Neutrophil (primary cell): ENCODE measurements at regions not wholly inside any gene's neighbourhood (a gene's known extent, or its start where the extent isn't known, plus 50 kb on each side); places are given as distances from the start of the nearest gene placed in this dataset.

Experiments used
- H3K27ac ChIP-seq: fragments of 200-600 bp; sonication (generic); 2 replicates; pipeline ENCODE4 v1.5.1; 2016; ENCODE audit warnings: mild to moderate bottlenecking, moderate library complexity
- H3K27me3 ChIP-seq: fragments of 200-600 bp; sonication (generic); 2 replicates; pipeline ENCODE4 v1.6.0; 2016; ENCODE audit warnings: mild to moderate bottlenecking
- H3K36me3 ChIP-seq: fragments of 200-600 bp; sonication (generic); 2 replicates; pipeline ENCODE4 v1.5.1; 2017
- H3K4me1 ChIP-seq, 2 experiments: fragments of 200-600 bp in 1 of 2; sonication (generic) in 1 of 2; 1 replicate in 1 of 2; 2 replicates in 1 of 2; pipeline versions ENCODE4 v1.5.1 to v1.6.1; 2013 to 2016; ENCODE audit warnings: low read depth in 1 of 2, low read length in 1 of 2, mild to moderate bottlenecking in 1 of 2, moderate library complexity in 1 of 2; ENCODE audit not compliant: control insufficient read depth in 1 of 2, insufficient read depth in 1 of 2
- H3K4me3 ChIP-seq, 2 experiments: fragments of 200-600 bp in 1 of 2; sonication (generic) in 1 of 2; 1 replicate in 1 of 2; 2 replicates in 1 of 2; pipeline ENCODE4 v1.5.1; 2013 to 2016; ENCODE audit warnings: low read depth in 1 of 2, low read length in 1 of 2, mild to moderate bottlenecking in 1 of 2, moderate library complexity in 1 of 2
- H3K9me3 ChIP-seq: fragments of 200-600 bp; sonication (generic); 2 replicates; pipeline ENCODE4 v1.5.1; 2016
- TF ChIP-seq, protein P1 (sequence below): fragments of 200-600 bp; sonication (generic); IDR thresholded peaks from 2 replicates; pipeline ENCODE4 v1.5.1; 2016; ENCODE audit warnings: antibody characterized with exemption

DNA sequence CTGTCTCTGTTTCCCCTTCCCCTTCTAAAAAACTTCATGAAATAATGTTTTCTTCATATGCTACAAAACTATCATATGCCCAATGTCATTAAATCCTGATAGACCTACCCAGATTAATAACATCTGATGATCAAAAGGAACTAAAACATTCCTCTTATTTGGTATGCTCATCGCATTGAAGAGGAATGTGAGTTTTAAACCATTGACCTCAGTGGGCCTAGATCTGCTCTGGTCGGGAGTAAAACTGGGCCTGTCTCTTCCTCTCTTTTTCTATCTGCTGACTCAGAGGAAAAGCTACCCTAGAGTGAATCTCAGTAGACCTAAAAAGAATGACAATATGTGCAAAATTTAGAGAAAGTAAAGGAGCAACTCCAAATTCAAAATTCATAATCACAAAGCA lies 275.8 kb downstream of the SATB1 start:
- H3K4me3 ChIP-seq: no peak overlapping the region
- no peaks in the 10 kb centered on the region for H3K9me3 ChIP-seq
- TF ChIP-seq, protein P1, sequence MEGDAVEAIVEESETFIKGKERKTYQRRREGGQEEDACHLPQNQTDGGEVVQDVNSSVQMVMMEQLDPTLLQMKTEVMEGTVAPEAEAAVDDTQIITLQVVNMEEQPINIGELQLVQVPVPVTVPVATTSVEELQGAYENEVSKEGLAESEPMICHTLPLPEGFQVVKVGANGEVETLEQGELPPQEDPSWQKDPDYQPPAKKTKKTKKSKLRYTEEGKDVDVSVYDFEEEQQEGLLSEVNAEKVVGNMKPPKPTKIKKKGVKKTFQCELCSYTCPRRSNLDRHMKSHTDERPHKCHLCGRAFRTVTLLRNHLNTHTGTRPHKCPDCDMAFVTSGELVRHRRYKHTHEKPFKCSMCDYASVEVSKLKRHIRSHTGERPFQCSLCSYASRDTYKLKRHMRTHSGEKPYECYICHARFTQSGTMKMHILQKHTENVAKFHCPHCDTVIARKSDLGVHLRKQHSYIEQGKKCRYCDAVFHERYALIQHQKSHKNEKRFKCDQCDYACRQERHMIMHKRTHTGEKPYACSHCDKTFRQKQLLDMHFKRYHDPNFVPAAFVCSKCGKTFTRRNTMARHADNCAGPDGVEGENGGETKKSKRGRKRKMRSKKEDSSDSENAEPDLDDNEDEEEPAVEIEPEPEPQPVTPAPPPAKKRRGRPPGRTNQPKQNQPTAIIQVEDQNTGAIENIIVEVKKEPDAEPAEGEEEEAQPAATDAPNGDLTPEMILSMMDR: no peak
- no peaks in the 10 kb centered on the region for H3K27me3 ChIP-seq
- no peaks in the 10 kb centered on the region for H3K4me1 ChIP-seq
- no peaks in the 10 kb centered on the region for H3K36me3 ChIP-seq
- no peak overlapping the region for H3K27ac ChIP-seq

DNA sequence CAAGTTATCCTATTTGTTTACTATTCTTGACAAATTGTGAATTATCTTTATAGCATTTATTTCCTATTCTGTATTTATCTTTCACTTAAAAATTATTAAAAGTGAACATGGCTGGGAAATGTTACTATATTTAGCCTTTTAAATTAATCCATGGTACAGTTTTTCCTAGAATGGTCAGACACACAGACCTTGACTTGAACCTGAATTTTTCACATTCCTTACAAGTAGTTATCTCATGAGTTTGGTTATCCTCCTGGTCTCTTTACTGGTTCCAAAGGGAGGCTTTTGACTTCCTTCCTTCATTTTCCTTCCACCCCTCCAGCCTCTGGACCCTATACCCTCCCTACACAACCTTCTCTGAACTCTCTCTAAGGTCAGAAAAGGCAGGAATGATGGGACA lies 280.6 kb downstream of the SATB1 start:
- Histone ChIP-seq H3K4me3 (no peak overlapping the region), H3K27ac (no peak overlapping the region), H3K9me3 (no peaks in the 10 kb centered on the region), H3K27me3 (no peaks in the 10 kb centered on the region), H3K4me1 (no peaks in the 10 kb centered on the region), H3K36me3 (no peaks in the 10 kb centered on the region)
- TF ChIP-seq, protein P1: no peak

DNA sequence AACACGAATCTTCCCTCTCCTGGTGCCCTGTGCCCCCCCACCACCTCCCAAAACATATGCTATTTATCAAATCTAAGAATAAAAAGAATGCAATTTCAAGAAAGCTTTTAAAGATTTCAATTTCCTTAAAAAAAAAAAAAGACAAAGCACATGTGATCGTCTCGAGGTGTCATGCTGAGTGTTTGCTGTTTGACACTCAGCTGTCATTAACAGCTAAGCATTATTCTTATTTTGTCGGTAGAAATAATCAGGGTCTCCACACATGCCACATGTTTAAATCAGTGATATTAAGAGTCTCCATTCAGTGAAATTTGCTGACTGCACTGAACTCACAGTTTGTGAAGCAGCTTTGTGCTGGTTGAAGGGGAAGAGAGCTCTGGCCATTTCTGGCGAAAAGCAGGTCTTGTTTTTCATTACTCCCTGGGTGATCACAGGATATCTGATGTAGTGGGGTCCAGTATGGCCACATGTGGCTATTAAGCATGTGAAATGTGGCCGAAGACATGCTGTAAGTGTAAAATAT lies 281.8 kb downstream of the SATB1 start:
- TF ChIP-seq, protein P1: no peak

DNA sequence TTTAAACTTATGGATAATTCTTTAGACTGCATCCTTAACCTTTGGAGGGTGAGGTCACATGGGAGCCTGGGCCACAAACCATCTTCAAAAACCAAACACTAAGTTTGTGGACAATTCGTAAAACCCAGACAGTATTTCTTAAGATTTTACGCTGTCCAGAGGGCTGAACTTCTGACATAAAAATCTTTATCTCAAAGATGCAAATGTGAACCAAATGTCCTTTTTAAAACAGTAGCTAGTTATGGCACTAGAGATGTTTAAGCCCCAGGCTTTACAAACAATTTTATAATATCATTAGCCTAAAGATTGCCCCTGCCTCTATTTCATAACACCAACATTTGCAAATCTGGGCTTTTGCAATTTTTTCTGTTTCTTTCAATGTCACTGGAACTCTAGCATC lies 287.2 kb downstream of the SATB1 start:
- TF ChIP-seq, protein P1: no peak

More for the DNA sequence above, 281.8 kb downstream of the SATB1 start:
- Histone ChIP-seq H3K36me3 (no peaks in the 10 kb centered on the region), H3K9me3 (no peaks in the 10 kb centered on the region), H3K4me1 (no peaks in the 10 kb centered on the region), H3K4me3 (no peak overlapping the region), H3K27me3 (no peaks in the 10 kb centered on the region), H3K27ac (no peak overlapping the region)

DNA sequence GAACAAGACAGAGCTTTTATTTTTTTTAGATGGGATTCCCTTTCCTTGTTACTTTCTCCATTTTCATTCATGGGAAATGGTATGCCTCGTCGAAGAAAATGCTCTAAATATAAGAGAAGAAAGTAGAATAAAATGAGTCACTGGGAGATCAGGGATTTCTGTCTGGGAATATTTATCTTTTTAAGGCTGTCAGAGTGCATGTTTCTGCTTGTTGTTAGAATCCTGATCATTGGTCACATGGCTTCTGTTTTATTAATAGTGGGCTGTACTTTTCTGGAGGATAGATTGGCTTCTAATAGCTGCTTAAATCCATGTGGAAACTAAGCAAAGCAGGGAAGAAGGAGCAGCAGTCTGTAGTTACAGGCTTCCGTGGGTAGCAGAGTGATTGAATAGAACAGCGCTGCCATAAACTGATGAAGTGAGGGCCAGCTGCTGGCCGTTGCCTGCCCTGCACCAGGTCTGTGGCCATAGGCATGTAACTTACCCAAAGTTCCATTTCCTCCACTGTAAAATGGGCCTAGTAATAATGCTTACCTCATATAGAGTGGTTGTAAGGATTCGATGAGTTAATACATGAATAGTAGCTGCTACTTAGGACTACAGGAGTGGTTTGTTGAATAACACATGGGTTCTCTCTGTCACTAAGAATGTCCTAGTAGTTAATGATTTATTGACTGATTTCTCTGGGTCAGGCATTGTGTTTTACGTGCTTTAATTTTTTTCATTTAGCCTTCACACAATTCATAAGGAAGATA lies 289.9 kb downstream of the SATB1 start:
- Histone ChIP-seq H3K4me1 (no peaks in the 10 kb centered on the region), H3K36me3 (no peaks in the 10 kb centered on the region), H3K9me3 (no peaks in the 10 kb centered on the region), H3K27ac (no peak overlapping the region), H3K27me3 (no peaks in the 10 kb centered on the region), H3K4me3 (no peak overlapping the region)
- TF ChIP-seq, protein P1: no peak

More for the DNA sequence above, 287.2 kb downstream of the SATB1 start:
- Histone ChIP-seq H3K27me3 (no peaks in the 10 kb centered on the region), H3K4me1 (no peaks in the 10 kb centered on the region), H3K27ac (no peak overlapping the region), H3K4me3 (no peak overlapping the region), H3K36me3 (no peaks in the 10 kb centered on the region), H3K9me3 (no peaks in the 10 kb centered on the region)
